ENCODE measurements at regions not wholly inside any gene's neighbourhood (a gene's known extent, or its start where the extent isn't known, plus 50 kb on each side); places are given as distances from the start of the nearest gene placed in this dataset.

- H4K20me1 ChIP-seq (ENCODE audit: insufficient read depth, low read length) = no peaks in the 10 kb centered on the region
- peaks cover 28% of the 10 kb centered on the region for H3K4me1 ChIP-seq (ENCODE audit: insufficient read depth, low read length)
- H3K27ac ChIP-seq (ENCODE audit: low read depth, low read length) = no peak overlapping the region
- no peak overlapping the region for H2AFZ ChIP-seq (ENCODE audit: low read length)
- H3K27me3 ChIP-seq (ENCODE audit: insufficient read depth, low read length) = no peaks in the 10 kb centered on the region
- H3K4me2 ChIP-seq (ENCODE audit: insufficient read depth, low read length) = no peak overlapping the region
- no peaks in the 10 kb centered on the region for H3K9me3 ChIP-seq (ENCODE audit: low read depth, low read length)
- H3K79me2 ChIP-seq (ENCODE audit: insufficient read depth, low read length) = no peaks in the 10 kb centered on the region
- no peak for DNase-seq (ENCODE audit: insufficient read length, low spot score, missing footprints)
- H3K36me3 ChIP-seq (ENCODE audit: insufficient read depth, low read length) = no peaks in the 10 kb centered on the region
- TF ChIP-seq, protein P1, sequence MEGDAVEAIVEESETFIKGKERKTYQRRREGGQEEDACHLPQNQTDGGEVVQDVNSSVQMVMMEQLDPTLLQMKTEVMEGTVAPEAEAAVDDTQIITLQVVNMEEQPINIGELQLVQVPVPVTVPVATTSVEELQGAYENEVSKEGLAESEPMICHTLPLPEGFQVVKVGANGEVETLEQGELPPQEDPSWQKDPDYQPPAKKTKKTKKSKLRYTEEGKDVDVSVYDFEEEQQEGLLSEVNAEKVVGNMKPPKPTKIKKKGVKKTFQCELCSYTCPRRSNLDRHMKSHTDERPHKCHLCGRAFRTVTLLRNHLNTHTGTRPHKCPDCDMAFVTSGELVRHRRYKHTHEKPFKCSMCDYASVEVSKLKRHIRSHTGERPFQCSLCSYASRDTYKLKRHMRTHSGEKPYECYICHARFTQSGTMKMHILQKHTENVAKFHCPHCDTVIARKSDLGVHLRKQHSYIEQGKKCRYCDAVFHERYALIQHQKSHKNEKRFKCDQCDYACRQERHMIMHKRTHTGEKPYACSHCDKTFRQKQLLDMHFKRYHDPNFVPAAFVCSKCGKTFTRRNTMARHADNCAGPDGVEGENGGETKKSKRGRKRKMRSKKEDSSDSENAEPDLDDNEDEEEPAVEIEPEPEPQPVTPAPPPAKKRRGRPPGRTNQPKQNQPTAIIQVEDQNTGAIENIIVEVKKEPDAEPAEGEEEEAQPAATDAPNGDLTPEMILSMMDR (IDR thresholded peaks at IDR 0.05; ENCODE audit: extremely low read depth, low read depth, low read length) = no peak
- H3K4me3 ChIP-seq (ENCODE audit: insufficient read depth, low read length) = no peak overlapping the region
Measured at GRCh38 chr17:68775969-68776368, 174.8 kb upstream of the FAM20A start.

- Histone ChIP-seq H3K27ac (ENCODE audit: low read depth, low read length) (peak overlapping the region; percentile 21), H2AFZ (ENCODE audit: low read length) (peak overlapping the region; percentile 52), H3K79me2 (ENCODE audit: insufficient read depth, low read length) (no peaks in the 10 kb centered on the region), H3K9me3 (ENCODE audit: low read depth, low read length) (no peaks in the 10 kb centered on the region), H3K36me3 (ENCODE audit: insufficient read depth, low read length) (no peaks in the 10 kb centered on the region), H3K27me3 (ENCODE audit: insufficient read depth, low read length) (no peaks in the 10 kb centered on the region), H3K4me1 (ENCODE audit: insufficient read depth, low read length) (peaks cover 28% of the 10 kb centered on the region), H3K4me3 (ENCODE audit: insufficient read depth, low read length) (no peak overlapping the region), H4K20me1 (ENCODE audit: insufficient read depth, low read length) (no peaks in the 10 kb centered on the region), H3K4me2 (ENCODE audit: insufficient read depth, low read length) (peak overlapping the region; percentile 56)
- DNase-seq (ENCODE audit: insufficient read length, low spot score, missing footprints) = no peak
- TF ChIP-seq, protein P1 (IDR thresholded peaks at IDR 0.05; ENCODE audit: extremely low read depth, low read depth, low read length) = no peak
Measured at GRCh38 chr17:68775318-68775717, 174.2 kb upstream of the FAM20A start.

GRCh38 chr17:68771867-68772515 lies 170.8 kb upstream of the FAM20A start:
- no peaks in the 10 kb centered on the region for H3K27me3 ChIP-seq (ENCODE audit: insufficient read depth, low read length)
- H3K4me1 ChIP-seq (ENCODE audit: insufficient read depth, low read length) = peaks cover 19% of the 10 kb centered on the region
- H3K36me3 ChIP-seq (ENCODE audit: insufficient read depth, low read length) = no peaks in the 10 kb centered on the region
- no peaks in the 10 kb centered on the region for H3K79me2 ChIP-seq (ENCODE audit: insufficient read depth, low read length)
- no peaks in the 10 kb centered on the region for H4K20me1 ChIP-seq (ENCODE audit: insufficient read depth, low read length)
- TF ChIP-seq, protein P1 (IDR thresholded peaks at IDR 0.05; ENCODE audit: extremely low read depth, low read depth, low read length) = peak; percentile 74
- peak overlapping the region; percentile 65 for H3K4me3 ChIP-seq (ENCODE audit: insufficient read depth, low read length)
- H2AFZ ChIP-seq (ENCODE audit: low read length) = peak overlapping the region; percentile 99
- H3K4me2 ChIP-seq (ENCODE audit: insufficient read depth, low read length) = peak overlapping the region; percentile 87
- H3K9me3 ChIP-seq (ENCODE audit: low read depth, low read length) = no peaks in the 10 kb centered on the region
- DNase-seq (ENCODE audit: insufficient read length, low spot score, missing footprints) = peak; percentile 88
- H3K27ac ChIP-seq (ENCODE audit: low read depth, low read length) = peak overlapping the region; percentile 51

DNA sequence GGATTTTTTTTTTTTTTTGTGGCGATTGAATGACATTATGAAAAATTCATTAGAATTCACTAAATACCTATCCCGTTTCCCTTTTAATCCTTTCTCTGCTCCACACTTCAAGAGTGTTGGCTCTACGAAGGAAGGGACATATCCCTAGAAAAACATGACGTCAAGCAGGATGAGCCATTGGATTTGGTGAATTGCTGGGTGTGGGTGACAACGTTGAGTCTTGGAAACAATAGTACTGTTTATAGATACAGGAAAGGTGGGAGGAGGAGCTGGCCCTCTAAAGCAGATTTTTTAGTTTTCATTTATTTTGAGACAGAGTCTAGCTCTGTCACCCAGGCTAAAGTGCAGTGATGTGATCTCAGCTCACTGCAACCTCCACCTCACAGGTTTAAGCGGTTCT lies 167.6 kb upstream of the FAM20A start:
- TF ChIP-seq, protein P1 (IDR thresholded peaks at IDR 0.05; ENCODE audit: extremely low read depth, low read depth, low read length) = no peak
- DNase-seq (ENCODE audit: insufficient read length, low spot score, missing footprints) = no peak
- Histone ChIP-seq H3K4me2 (ENCODE audit: insufficient read depth, low read length) (no peak overlapping the region), H2AFZ (ENCODE audit: low read length) (no peak overlapping the region), H3K4me3 (ENCODE audit: insufficient read depth, low read length) (no peak overlapping the region), H3K4me1 (ENCODE audit: insufficient read depth, low read length) (peaks cover 7% of the 10 kb centered on the region), H3K79me2 (ENCODE audit: insufficient read depth, low read length) (no peaks in the 10 kb centered on the region), H4K20me1 (ENCODE audit: insufficient read depth, low read length) (no peaks in the 10 kb centered on the region), H3K27ac (ENCODE audit: low read depth, low read length) (no peak overlapping the region), H3K36me3 (ENCODE audit: insufficient read depth, low read length) (no peaks in the 10 kb centered on the region), H3K27me3 (ENCODE audit: insufficient read depth, low read length) (no peaks in the 10 kb centered on the region), H3K9me3 (ENCODE audit: low read depth, low read length) (no peaks in the 10 kb centered on the region)

Data from osteoblast (primary cell).